GM23338 (cell line): ENCODE measurements at regions not wholly inside any gene's neighbourhood (a gene's known extent, or its start where the extent isn't known, plus 50 kb on each side); places are given as distances from the start of the nearest gene placed in this dataset.

Experiments used
- ATAC-seq: fragments of 200-7000 bp; cut with Tn5 transposase; 3 replicates; pipeline ENCODE4 v1.9.1; 2020
- DNase-seq: peaks from one replicate; pipeline ENCODE4 v3.0.0-alpha.2; 2015; ENCODE audit warnings: low spot score
- H2AFZ ChIP-seq: fragments of 200-600 bp; sonication (generic); 2 replicates; pipeline ENCODE4 v1.8.0; 2016; ENCODE audit warnings: antibody characterized with exemption, mild to moderate bottlenecking, moderate library complexity
- H3F3A ChIP-seq: fragments of 200-600 bp; sonication (generic); replicated peaks from 2 replicates; pipeline ENCODE4 v1.8.0; 2017; ENCODE audit warnings: antibody characterized with exemption, mixed run types, low read depth
- H3K27ac ChIP-seq: fragments of 200-600 bp; sonication (generic); 2 replicates; pipeline ENCODE4 v1.6.1; 2016; ENCODE audit warnings: low read depth
- H3K27me3 ChIP-seq: fragments of 200-600 bp; sonication (generic); 2 replicates; pipeline ENCODE4 v1.8.0; 2016; ENCODE audit warnings: mild to moderate bottlenecking, mixed run types, moderate library complexity; ENCODE audit not compliant: insufficient read depth
- H3K36me3 ChIP-seq: fragments of 200-600 bp; sonication (generic); 2 replicates; pipeline ENCODE4 v1.8.0; 2016; ENCODE audit warnings: mild to moderate bottlenecking; ENCODE audit not compliant: insufficient read depth
- H3K4me1 ChIP-seq: fragments of 200-600 bp; sonication (generic); 2 replicates; pipeline ENCODE4 v1.8.0; 2016; ENCODE audit warnings: mild to moderate bottlenecking, moderate library complexity; ENCODE audit not compliant: insufficient read depth
- H3K4me2 ChIP-seq: fragments of 200-600 bp; sonication (generic); 2 replicates; pipeline ENCODE4 v1.7.1; 2017; ENCODE audit warnings: mixed run types
- H3K4me3 ChIP-seq: fragments of 200-600 bp; sonication (generic); 2 replicates; pipeline ENCODE4 v1.6.1; 2016; ENCODE audit warnings: mixed run types
- H3K79me2 ChIP-seq: fragments of 200-600 bp; sonication (generic); replicated peaks from 2 replicates; pipeline ENCODE4 v1.8.0; 2017; ENCODE audit warnings: mild to moderate bottlenecking; ENCODE audit not compliant: insufficient read depth
- H3K9me2 ChIP-seq: fragments of 200-600 bp; sonication (generic); 2 replicates; pipeline ENCODE4 v1.8.0; 2017; ENCODE audit not compliant: insufficient read depth
- H4K20me1 ChIP-seq: fragments of 200-600 bp; sonication (generic); replicated peaks from 2 replicates; pipeline ENCODE4 v1.8.0; 2017; ENCODE audit warnings: mild to moderate bottlenecking; ENCODE audit not compliant: insufficient read depth
- H3K27ac Mint-ChIP-seq: 2 replicates; pipeline ENCODE4 v1.8.0; 2020; ENCODE audit warnings: inconsistent platforms, mild to moderate bottlenecking, moderate library complexity, mixed read lengths
- H3K27me3 Mint-ChIP-seq: 3 replicates; pipeline ENCODE4 v1.8.0; 2022; ENCODE audit warnings: low read depth, mild to moderate bottlenecking, moderate library complexity, mixed read lengths, inconsistent platforms; ENCODE audit not compliant: insufficient read depth, poor library complexity
- H3K36me3 Mint-ChIP-seq: 3 replicates; pipeline ENCODE4 v1.8.0; 2021; ENCODE audit warnings: low read depth, mild to moderate bottlenecking, inconsistent platforms, moderate library complexity, mixed read lengths
- H3K4me1 Mint-ChIP-seq: 3 replicates; pipeline ENCODE4 v1.8.0; 2020; ENCODE audit warnings: mild to moderate bottlenecking, inconsistent platforms, mixed read lengths
- H3K4me3 Mint-ChIP-seq: 3 replicates; pipeline ENCODE4 v1.8.0; 2021; ENCODE audit warnings: moderate library complexity, mild to moderate bottlenecking, inconsistent platforms, mixed read lengths
- H3K9me3 Mint-ChIP-seq: 3 replicates; pipeline ENCODE4 v1.8.0; 2020; ENCODE audit warnings: moderate library complexity, mild to moderate bottlenecking, inconsistent platforms, mixed read lengths
- CTCF ChIP-seq, 2 experiments: fragments of 200-600 bp in 1 of 2; sonication (generic) in 1 of 2; conservative IDR thresholded peaks; 2 replicates each; pipeline versions ENCODE4 v1.5.1 to v1.6.1; 2016 to 2017; ENCODE audit warnings: antibody characterized with exemption in 2 of 2, low read depth in 2 of 2, mild to moderate bottlenecking in 2 of 2, moderate library complexity in 1 of 2
- ETS1 ChIP-seq: IDR thresholded peaks from 2 replicates; pipeline ENCODE4 v1.6.1; 2016; ENCODE audit warnings: antibody characterized with exemption
- EZH2 ChIP-seq: fragments of 200-600 bp; sonication (generic); IDR thresholded peaks from one replicate; pipeline ENCODE4 v1.8.0; 2017; ENCODE audit warnings: antibody characterized with exemption, mild to moderate bottlenecking, low read depth; ENCODE audit not compliant: unreplicated experiment
- EZH2phosphoT487 ChIP-seq: fragments of 200-600 bp; sonication (generic); IDR thresholded peaks from one replicate; pipeline ENCODE4 v1.8.1; 2018; ENCODE audit warnings: antibody characterized with exemption; ENCODE audit not compliant: unreplicated experiment
- JUNB ChIP-seq: IDR thresholded peaks from one replicate; pipeline ENCODE4 v1.6.1; 2016; ENCODE audit warnings: antibody characterized with exemption; ENCODE audit not compliant: unreplicated experiment
- NANOG ChIP-seq: IDR thresholded peaks from 2 replicates; pipeline ENCODE4 v1.6.1; 2016; ENCODE audit warnings: antibody characterized with exemption, borderline replicate concordance
- POLR2AphosphoS5 ChIP-seq: IDR thresholded peaks from 2 replicates; pipeline ENCODE4 v1.6.1; 2016; ENCODE audit warnings: antibody characterized with exemption, low read depth
- REST ChIP-seq: IDR thresholded peaks from one replicate; pipeline ENCODE4 v1.6.1; 2018; ENCODE audit warnings: antibody characterized with exemption; ENCODE audit not compliant: unreplicated experiment
- STAT1 ChIP-seq: IDR thresholded peaks from one replicate; pipeline ENCODE4 v1.6.1; 2016; ENCODE audit warnings: antibody characterized with exemption; ENCODE audit not compliant: unreplicated experiment

GRCh38 chr6:92507552-92507951 is 911.8 kb downstream of the EPHA7 start:
- no peak for ATAC-seq

GRCh38 chr6:92504509-92504908 is 914.9 kb downstream of the EPHA7 start:
- Mint-ChIP-seq H3K27ac (no peak overlapping the region), H3K9me3 (peaks cover 4% of the 10 kb centered on the region; the same call in 2 of the 3 replicates), H3K4me3 (no peak overlapping the region), H3K4me1 (no peaks in the 10 kb centered on the region; the same call in 2 of the 3 replicates), H3K27me3 (no peaks in the 10 kb centered on the region), H3K36me3 (peaks cover 3% of the 10 kb centered on the region; the same call in 1 of the 3 replicates)
- ATAC-seq (no peak), DNase-seq (no peak)
- H3K9me2 ChIP-seq: no peaks in the 10 kb centered on the region
- no peak overlapping the region for H3K4me3 ChIP-seq
- H3K27ac ChIP-seq: no peak overlapping the region
- no peaks in the 10 kb centered on the region for H3K4me1 ChIP-seq
- H3F3A ChIP-seq: no peaks in the 10 kb centered on the region
- H3K4me2 ChIP-seq: no peak overlapping the region
- no peak overlapping the region for H2AFZ ChIP-seq
- no peaks in the 10 kb centered on the region for H3K36me3 ChIP-seq
- no peaks in the 10 kb centered on the region for H4K20me1 ChIP-seq
- H3K79me2 ChIP-seq: no peaks in the 10 kb centered on the region
- H3K27me3 ChIP-seq: no peaks in the 10 kb centered on the region
- TF ChIP-seq CTCF (conservative IDR thresholded peaks at IDR 0.05; ENCODE audit: low read depth in 2 of 2): no peak
- no peak for TF ChIP-seq ETS1
- TF ChIP-seq REST: no peak

More at GRCh38 chr6:92507552-92507951, 911.8 kb downstream of the EPHA7 start:
- peaks cover 15% of the 10 kb centered on the region; the same call in 2 of the 3 replicates for H3K9me3 Mint-ChIP-seq
- H3K27me3 Mint-ChIP-seq: no peaks in the 10 kb centered on the region
- TF ChIP-seq EZH2 (no peak), EZH2phosphoT487 (no peak), JUNB (no peak), ETS1 (no peak), STAT1 (no peak), POLR2AphosphoS5 (no peak), NANOG (no peak), REST (no peak)
- Histone ChIP-seq H3K4me3 (no peak overlapping the region), H3K4me2 (no peak overlapping the region), H3K4me1 (no peaks in the 10 kb centered on the region), H3K27me3 (no peaks in the 10 kb centered on the region), H3K36me3 (0 out of 2 replicates have a peak, but pooled peaks cover 5% of the 10 kb centered on the region), H3K9me2 (0 out of 2 replicates have a peak, but pooled peaks cover 8% of the 10 kb centered on the region), H4K20me1 (no peaks in the 10 kb centered on the region), H3F3A (no peaks in the 10 kb centered on the region), H3K79me2 (no peaks in the 10 kb centered on the region), H3K27ac (no peak overlapping the region), H2AFZ (no peak overlapping the region)
- H3K4me3 Mint-ChIP-seq: no peak overlapping the region
- no peaks in the 10 kb centered on the region; the same call in 2 of the 3 replicates for H3K4me1 Mint-ChIP-seq
- H3K36me3 Mint-ChIP-seq: peaks cover 4% of the 10 kb centered on the region; the same call in 1 of the 3 replicates
- no peak for DNase-seq
- H3K27ac Mint-ChIP-seq: no peak overlapping the region
